ENCODE measurements at regions not wholly inside any gene's neighbourhood (a gene's known extent, or its start where the extent isn't known, plus 50 kb on each side); places are given as distances from the start of the nearest gene placed in this dataset.
"Not testable (repeated sequence)": the region's sequence is repeated elsewhere in the genome, so short reads cannot be mapped to it uniquely, and the experiment has no call there.

GRCh38 chrX:129071390-129071789 lies 451.9 kb downstream of the SMARCA1 start:
- DNase-seq = no peak

GRCh38 chrX:129065895-129066294 lies 457.4 kb downstream of the SMARCA1 start:
- no peak for DNase-seq

DNA sequence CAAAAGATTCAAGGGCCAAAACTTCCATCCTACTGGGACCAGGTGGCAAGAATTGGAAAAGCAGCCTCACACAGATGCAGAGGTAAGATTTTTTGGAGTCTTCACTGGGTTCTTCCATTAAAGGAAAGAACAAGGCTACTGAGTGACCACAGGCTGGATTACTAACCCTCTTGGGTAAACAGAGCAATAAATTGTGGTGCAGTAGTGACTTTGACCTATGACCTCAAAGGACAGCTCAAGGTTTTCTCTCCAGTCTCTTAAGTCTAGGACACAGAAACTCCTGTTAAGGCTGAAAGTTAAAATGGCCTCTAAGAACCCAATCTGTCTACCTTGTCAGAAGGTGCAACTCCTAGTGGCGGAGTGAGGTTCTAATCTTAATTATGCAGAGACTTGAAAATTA lies 464.9 kb downstream of the SMARCA1 start:
- no peak for DNase-seq

GRCh38 chrX:129043138-129043537 lies 480.2 kb downstream of the SMARCA1 start:
- no peak for DNase-seq

- no peak for DNase-seq
Observed at GRCh38 chrX:129041319-129041718, 482.0 kb downstream of the SMARCA1 start.

DNA sequence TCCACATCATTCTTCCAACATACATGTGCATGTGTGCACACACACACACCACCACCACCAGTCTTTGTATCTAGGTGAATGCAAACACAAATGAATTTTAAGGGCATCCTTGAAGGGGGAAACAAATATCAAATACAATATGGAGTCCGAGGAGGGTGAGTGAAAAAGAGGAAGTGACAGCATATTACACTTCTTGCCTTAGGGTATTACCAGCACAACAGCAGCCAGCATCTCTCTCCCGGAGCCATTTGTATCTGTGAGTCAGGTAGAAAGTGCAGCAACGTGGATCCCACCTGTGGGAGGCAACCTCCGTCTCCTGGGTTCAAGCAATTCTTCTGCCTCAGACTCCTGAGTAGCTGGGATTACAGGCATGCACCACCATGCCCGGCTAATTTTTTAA lies 483.2 kb downstream of the SMARCA1 start:
- peak; percentile 1 to 2 for DNase-seq

DNA sequence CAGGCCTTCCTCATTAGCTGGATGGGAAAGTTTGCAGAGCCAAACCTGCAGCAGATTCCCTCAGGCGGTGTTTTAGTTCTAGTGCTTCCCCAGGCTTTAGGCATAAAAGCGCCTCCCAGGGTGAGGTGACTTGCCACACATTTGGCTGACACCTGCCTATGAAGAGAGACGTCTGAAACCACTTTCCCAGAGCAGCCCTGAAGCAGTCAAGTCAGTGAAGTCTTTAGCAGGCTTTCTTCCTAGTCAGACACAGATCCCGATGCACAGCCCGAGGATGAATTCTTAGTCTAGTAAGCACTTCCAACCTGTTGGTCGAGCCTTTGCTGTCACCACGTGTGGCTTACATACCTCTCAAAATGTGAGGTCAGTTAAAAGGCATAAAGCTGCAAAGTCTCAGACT lies 484.1 kb downstream of the SMARCA1 start:
- no peak for DNase-seq

DNA sequence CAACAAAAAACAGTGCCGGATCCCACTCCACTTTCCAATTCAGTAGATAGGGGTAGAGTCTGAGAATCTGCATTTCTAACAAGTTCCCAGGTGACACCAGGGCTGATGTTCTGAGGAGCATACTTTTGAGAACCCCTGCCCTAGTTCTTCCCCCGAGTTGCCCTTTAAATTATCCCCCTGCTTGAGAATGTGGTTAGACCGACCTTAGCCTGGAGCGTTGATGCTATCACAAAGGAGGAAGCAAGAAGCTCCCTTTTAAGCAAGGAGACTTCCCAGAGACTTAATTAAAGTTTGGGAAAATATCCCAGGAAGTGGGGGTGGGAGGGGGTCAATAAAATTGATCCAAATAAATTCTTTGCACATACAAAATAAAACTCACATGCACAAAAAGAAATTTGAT lies 485.9 kb downstream of the SMARCA1 start:
- DNase-seq = no peak

DNA sequence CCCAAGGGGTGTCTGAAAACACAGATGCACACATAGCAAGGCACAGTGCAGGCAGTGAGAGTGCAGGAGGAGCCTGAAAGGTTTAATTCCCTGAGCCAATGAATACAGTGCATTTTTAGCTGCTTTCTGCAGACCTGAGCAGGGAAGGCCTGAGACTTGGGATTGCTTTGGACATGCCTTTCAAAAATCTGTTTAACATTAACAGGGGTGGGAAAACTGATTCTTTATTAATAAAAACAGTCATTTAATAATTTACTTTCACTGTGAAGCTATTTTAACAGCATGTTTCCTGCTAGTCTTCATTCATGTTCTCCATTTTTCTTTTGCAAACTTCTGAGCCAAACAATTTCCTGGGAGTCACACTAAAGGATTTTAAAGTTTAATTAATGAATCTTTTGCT lies 488.1 kb downstream of the SMARCA1 start:
- no peak for DNase-seq

DNA sequence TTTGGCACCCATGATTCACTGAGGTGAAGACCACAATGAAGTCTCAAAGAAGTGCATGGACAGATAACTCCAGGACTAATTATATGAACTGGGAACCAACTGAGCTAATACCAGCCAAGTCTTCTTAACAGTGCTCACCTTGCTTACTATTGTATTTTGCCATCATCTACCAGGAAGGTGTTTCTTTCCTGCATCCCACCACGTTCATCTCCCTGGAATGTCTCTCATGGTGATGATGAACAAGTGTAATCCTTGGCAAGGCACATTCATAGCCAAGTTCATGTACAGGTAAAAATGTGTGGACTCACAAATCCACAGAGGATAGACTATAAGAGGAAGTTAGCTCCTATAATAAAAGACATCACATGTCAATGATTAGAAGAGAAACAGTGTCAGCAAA lies 489.1 kb downstream of the SMARCA1 start:
- no peak for DNase-seq

- no peak for DNase-seq
Observed at GRCh38 chrX:129026202-129026601, 497.1 kb downstream of the SMARCA1 start.

DNA sequence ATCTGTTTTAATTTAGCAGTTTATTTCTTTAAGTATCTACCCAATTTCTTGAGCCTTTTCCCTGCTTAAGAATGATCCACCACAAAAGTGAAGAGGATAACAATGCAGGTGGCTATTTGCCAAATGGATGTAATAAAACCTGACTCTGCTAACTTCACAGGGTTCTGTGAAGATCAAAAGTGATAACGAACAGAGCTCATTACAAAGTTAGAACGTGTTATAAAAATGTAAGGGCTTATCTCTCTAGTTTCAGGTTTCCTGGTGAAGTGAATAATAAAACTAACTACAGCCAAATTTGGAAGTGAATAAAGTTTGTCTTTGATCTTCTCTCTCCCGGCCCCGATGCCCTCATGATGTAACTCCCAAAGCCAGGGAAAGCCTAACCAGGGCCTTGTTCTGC lies 497.9 kb downstream of the SMARCA1 start:
- DNase-seq = no peak

GRCh38 chrX:129019412-129019811 lies 503.9 kb downstream of the SMARCA1 start:
- no peak for DNase-seq

- DNase-seq = no peak
Observed at GRCh38 chrX:129015381-129015780, 507.9 kb downstream of the SMARCA1 start.

- no peak for DNase-seq
Observed at GRCh38 chrX:129013574-129013973, 509.7 kb downstream of the SMARCA1 start.

DNA sequence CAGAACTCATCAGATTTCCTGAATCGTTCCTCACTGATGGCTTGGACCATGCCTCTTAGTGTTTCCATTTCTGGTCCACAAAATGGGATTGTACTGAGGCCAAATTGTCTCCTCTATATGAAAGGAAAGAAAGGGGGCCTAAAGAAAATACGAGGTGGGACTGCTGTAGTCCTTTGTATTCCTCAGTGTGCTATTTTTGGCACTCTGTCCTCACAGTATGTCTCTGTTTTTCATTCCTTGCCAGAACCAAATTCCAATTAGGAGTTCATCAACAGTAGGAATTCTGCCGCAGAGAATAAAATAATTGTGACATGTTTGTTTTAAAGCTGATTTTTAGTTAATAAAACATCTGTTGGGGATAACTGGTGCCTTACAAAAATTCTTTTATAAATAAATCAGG lies 515.7 kb downstream of the SMARCA1 start:
- no peak for DNase-seq

DNA sequence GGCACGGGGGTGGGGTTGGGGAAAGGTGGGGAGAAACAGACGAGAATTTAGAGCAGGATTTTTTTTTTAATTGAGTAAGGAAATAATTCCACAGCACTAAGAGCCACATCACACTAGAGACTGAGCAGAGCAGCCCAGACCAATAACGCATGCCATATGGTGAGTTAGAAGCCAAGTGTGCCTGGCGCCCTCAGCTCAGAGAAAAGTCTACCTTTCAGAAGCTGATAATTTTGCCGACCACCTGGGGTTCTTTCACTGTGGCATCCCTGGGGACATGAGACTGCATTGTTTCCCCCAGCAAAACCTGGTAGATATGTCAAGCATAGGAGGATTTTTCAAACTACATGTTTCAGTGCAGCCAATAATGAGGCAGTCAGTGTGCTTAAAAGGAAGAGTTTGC lies 516.8 kb downstream of the SMARCA1 start:
- DNase-seq = no peak

GRCh38 chrX:129000797-129001196 lies 522.5 kb downstream of the SMARCA1 start:
- DNase-seq = no peak

GRCh38 chrX:129000018-129000417 lies 523.3 kb downstream of the SMARCA1 start:
- DNase-seq = no peak

DNA sequence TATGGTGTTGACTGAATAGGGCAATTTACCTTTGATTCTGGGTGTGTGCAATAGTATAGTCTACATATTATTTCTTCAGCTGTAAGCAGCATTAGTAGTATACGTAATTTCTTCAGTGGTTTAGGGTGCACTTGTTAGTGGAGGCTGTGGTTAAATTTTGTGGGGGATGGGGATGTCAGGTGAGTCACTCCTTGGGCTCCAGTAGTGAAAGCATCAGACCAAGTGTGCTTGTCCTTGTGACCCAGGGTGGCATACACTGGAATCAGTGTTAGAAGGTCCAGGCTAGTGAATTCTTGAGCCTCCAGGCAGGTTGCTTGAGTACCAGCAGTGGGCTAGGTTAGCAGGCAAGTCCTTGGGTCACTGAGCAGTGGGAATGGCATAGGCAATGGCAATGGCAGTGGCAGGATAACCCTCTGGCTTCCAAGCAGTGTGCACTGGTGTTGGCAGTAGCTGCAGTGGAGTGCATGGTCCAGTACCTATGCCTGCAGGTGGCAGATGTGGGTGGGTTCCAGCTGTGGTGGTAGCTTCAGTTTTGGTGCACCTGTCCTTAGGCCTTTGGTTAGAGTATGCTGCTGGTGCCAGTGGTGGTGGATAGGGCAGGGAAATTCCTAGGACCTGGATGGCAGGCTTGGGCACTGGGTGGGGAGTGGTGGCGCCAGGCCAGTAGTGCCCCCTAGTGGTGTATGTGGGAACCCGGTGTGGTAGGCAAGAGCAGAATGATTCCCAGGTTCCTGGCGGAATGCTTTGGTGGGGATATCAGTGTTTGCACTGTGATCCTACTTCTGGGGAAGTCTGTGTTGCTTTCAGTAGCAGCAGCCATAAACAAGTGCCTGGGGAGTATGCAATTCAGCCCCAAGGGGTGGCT lies 531.0 kb downstream of the SMARCA1 start:
- DNase-seq = no peak

GRCh38 chrX:128975745-128976144 lies 547.5 kb downstream of the SMARCA1 start:
- peak; percentile 12 to 19 for DNase-seq

GRCh38 chrX:128973033-128973432 lies 550.3 kb downstream of the SMARCA1 start:
- DNase-seq = no peak

DNA sequence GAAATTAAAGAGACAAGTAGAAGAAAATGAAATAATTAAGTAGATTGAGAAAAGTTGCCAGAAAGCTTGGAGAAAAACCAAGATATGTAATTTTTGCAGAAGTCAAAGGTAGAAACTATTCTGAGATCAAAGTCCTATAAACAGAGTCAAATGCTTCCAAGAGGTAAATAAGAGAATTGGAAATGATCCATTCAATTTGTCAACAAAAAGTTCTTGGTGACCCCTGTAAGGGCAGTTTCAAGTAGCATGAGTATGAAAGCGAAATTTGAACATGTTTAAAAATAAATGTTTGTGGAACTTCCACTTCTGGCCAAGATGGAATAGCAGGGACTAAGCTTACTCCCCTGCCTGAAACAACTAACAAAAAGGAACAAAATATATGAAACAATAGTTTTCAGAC lies 562.0 kb downstream of the SMARCA1 start:
- DNase-seq = no peak

GRCh38 chrX:128954697-128955096 lies 568.6 kb downstream of the SMARCA1 start:
- not testable (repeated sequence) for DNase-seq

DNA sequence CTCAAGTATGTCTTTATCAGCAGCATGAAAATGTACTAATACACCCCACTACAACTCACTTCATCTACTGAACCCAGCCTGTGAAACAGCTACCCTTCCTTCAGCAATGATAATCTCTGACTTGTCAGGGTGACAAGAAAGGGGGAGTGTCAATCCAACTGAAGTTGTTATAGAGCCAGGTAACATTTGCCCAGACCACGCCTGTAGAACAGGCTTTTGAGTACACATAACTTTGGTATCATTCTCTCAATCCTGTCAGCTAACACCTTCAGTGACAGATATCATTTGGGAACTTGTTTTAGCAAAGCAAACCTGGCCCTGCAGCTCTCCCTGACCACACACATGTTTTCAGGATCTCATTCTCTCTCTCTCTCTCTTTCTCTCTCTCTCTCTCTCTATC lies 592.2 kb downstream of the SMARCA1 start:
- DNase-seq = no peak

Measured in Kasumi-1 (cell line).